ENCODE measurements at regions not wholly inside any gene's neighbourhood (a gene's known extent, or its start where the extent isn't known, plus 50 kb on each side); places are given as distances from the start of the nearest gene placed in this dataset.
A peak's percentile ranks its signal among the peaks of the same experiment; 100 is the strongest.

DNA sequence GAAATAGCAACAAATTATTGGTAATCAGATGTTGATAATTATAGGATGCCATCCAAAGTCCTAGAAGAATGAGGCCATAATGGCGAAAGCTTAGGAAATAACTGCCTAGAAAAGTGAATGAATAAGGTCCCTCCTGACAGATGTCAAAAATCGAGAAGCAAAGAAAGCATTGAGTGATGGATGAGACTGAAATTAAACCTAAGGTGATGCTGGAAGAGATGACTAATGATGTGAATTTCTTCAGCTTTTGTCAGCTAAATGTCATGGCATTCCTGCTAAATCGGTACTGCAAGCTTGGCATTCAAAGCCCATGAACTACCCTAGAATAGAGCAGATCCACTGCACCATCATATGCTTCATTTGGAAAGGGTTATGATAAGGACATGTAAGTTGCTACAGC, 74.8 kb upstream of the RGPD4 start:
- TF ChIP-seq, protein P1, sequence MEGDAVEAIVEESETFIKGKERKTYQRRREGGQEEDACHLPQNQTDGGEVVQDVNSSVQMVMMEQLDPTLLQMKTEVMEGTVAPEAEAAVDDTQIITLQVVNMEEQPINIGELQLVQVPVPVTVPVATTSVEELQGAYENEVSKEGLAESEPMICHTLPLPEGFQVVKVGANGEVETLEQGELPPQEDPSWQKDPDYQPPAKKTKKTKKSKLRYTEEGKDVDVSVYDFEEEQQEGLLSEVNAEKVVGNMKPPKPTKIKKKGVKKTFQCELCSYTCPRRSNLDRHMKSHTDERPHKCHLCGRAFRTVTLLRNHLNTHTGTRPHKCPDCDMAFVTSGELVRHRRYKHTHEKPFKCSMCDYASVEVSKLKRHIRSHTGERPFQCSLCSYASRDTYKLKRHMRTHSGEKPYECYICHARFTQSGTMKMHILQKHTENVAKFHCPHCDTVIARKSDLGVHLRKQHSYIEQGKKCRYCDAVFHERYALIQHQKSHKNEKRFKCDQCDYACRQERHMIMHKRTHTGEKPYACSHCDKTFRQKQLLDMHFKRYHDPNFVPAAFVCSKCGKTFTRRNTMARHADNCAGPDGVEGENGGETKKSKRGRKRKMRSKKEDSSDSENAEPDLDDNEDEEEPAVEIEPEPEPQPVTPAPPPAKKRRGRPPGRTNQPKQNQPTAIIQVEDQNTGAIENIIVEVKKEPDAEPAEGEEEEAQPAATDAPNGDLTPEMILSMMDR (IDR thresholded peaks at IDR 0.05; ENCODE audit: poor library complexity, severe bottlenecking), result no peak
- TF ChIP-seq TAF1 (IDR thresholded peaks at IDR 0.05; ENCODE audit: low read depth), result no peak
- TF ChIP-seq REST (IDR thresholded peaks at IDR 0.05; ENCODE audit: borderline replicate concordance), result peak; percentile 70
- peak; percentile 82 for TF ChIP-seq POLR2AphosphoS5 (IDR thresholded peaks at IDR 0.05)
- no peak for TF ChIP-seq EZH2 (IDR thresholded peaks at IDR 0.05; ENCODE audit: borderline replicate concordance, insufficient read depth, low read length, poor library complexity, severe bottlenecking)
- peak; percentile 97 for TF ChIP-seq EP300 (conservative IDR thresholded peaks at IDR 0.05; ENCODE audit: poor library complexity, severe bottlenecking)
- TF ChIP-seq RAD21 (conservative IDR thresholded peaks at IDR 0.05), result peak; percentile 24
- TF ChIP-seq SMC3 (conservative IDR thresholded peaks at IDR 0.05; ENCODE audit: poor library complexity), result peak; percentile 20
